ENCODE measurements at regions not wholly inside any gene's neighbourhood (a gene's known extent, or its start where the extent isn't known, plus 50 kb on each side); places are given as distances from the start of the nearest gene placed in this dataset.
"Not testable (repeated sequence)": the region's sequence is repeated elsewhere in the genome, so short reads cannot be mapped to it uniquely, and the experiment has no call there.

DNA sequence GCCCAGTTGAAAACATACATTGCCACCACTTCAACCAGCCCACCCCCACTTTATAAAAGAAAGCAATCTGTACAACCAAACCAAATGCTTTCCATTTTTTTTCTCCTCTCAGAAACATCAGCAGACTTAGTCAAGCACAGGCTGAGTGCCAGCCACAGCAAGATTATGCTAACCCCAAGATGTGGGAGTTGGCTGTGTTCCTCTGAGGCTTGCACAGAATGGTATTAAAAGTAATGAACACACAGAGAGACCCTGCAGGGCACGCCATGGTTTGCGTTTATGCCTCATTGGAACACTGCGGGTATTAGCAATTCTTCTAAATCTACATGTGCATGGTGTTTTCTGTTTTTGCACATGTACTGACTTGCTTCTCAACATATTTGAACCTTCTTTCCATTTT lies 419.9 kb upstream of the GRAMD2B start:
- Mint-ChIP-seq H3K36me3 (no peaks in the 10 kb centered on the region), H3K27ac (no peak overlapping the region), H3K9me3 (peaks cover 4 to 8% of the 10 kb centered on the region in 2 donors), H3K4me3 (no peak overlapping the region), H3K4me1 (no peaks in the 10 kb centered on the region), H3K27me3 (ENCODE audit: low read depth in 2 of 2) (no peaks in the 10 kb centered on the region)
- TF ChIP-seq, protein P1, sequence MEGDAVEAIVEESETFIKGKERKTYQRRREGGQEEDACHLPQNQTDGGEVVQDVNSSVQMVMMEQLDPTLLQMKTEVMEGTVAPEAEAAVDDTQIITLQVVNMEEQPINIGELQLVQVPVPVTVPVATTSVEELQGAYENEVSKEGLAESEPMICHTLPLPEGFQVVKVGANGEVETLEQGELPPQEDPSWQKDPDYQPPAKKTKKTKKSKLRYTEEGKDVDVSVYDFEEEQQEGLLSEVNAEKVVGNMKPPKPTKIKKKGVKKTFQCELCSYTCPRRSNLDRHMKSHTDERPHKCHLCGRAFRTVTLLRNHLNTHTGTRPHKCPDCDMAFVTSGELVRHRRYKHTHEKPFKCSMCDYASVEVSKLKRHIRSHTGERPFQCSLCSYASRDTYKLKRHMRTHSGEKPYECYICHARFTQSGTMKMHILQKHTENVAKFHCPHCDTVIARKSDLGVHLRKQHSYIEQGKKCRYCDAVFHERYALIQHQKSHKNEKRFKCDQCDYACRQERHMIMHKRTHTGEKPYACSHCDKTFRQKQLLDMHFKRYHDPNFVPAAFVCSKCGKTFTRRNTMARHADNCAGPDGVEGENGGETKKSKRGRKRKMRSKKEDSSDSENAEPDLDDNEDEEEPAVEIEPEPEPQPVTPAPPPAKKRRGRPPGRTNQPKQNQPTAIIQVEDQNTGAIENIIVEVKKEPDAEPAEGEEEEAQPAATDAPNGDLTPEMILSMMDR (IDR thresholded peaks at IDR 0.05) = no peak
- 93% methylated on average over 3 of the region's 3 CpGs for WGBS (ENCODE audit: insufficient coverage)
- H3K4me3 ChIP-seq (ENCODE audit: low read length) = no peak overlapping the region
- DNase-seq (no peak), ATAC-seq (no peak)
- no peaks in the 10 kb centered on the region for H3K4me1 ChIP-seq (ENCODE audit: control insufficient read depth, insufficient read depth, low read length)
- no peak overlapping the region for H3K27ac ChIP-seq (ENCODE audit: low read length)
- H3K27me3 ChIP-seq (ENCODE audit: control insufficient read depth, insufficient read depth, low read length) = no peaks in the 10 kb centered on the region
- intact Hi-C loops (cut with micrococcal nuclease) = no loop called here
- H3K36me3 ChIP-seq (ENCODE audit: control insufficient read depth, insufficient read depth, low read length) = no peaks in the 10 kb centered on the region
- no peaks in the 10 kb centered on the region for H3K9me3 ChIP-seq (ENCODE audit: control insufficient read depth, insufficient read depth, low read length)

DNA sequence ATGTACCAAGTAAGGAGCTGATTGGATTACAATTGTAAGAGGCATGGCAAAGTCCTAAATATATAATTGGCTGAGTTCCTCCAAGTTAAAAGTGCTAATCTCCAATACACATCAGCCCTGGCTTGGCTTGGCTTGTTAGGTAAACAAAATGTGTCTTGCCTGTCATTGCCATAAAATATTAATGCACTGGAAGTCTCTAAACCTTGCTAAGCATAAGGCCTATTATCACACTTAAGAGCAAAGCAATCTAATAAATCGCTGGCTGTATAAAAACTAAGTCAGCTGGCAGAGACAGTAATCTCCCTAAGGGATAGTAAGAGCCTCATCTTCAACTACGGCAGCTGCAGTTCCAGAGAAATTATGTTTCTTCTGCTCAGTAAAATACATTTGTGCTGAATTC lies 418.6 kb upstream of the GRAMD2B start:
- TF ChIP-seq, protein P1 (IDR thresholded peaks at IDR 0.05) = no peak
- intact Hi-C loops (cut with micrococcal nuclease) = no loop called here
- H3K9me3 ChIP-seq (ENCODE audit: control insufficient read depth, insufficient read depth, low read length) = peaks cover 2% of the 10 kb centered on the region
- Mint-ChIP-seq H3K4me3 (no peak overlapping the region), H3K4me1 (no peaks in the 10 kb centered on the region), H3K27me3 (ENCODE audit: low read depth in 2 of 2) (no peaks in the 10 kb centered on the region), H3K9me3 (peaks cover 7 to 10% of the 10 kb centered on the region in 2 donors), H3K36me3 (no peaks in the 10 kb centered on the region), H3K27ac (no peak overlapping the region)
- H3K27me3 ChIP-seq (ENCODE audit: control insufficient read depth, insufficient read depth, low read length) = no peaks in the 10 kb centered on the region
- no peak overlapping the region for H3K27ac ChIP-seq (ENCODE audit: low read length)
- no peak overlapping the region for H3K4me3 ChIP-seq (ENCODE audit: low read length)
- 83% methylated on average over 2 of the region's 2 CpGs for WGBS (ENCODE audit: insufficient coverage)
- H3K4me1 ChIP-seq (ENCODE audit: control insufficient read depth, insufficient read depth, low read length) = no peaks in the 10 kb centered on the region
- no peak for ATAC-seq
- no peaks in the 10 kb centered on the region for H3K36me3 ChIP-seq (ENCODE audit: control insufficient read depth, insufficient read depth, low read length)
- DNase-seq = no peak

DNA sequence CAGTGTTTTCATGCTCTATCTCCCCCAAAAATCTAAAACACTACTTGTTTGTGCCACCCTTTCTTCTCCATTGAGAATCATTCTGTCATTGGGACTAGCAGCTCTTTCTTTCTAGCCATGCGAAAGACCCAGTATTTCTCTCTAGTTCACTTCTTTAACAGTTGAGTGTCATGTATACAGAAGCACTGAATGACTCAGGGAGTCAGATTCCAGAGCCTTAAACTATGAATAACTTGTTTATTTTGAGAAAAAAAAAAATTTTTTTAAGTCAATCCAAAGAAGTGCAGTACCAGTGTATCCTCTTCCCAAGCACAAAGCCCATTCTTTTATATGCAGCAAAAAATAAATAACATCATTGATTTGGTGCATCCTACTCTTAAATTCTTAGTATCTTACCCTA lies 415.4 kb upstream of the GRAMD2B start:
- H3K27ac ChIP-seq (ENCODE audit: low read length) = no peak overlapping the region
- no peaks in the 10 kb centered on the region for H3K27me3 ChIP-seq (ENCODE audit: control insufficient read depth, insufficient read depth, low read length)
- H3K36me3 Mint-ChIP-seq = no peaks in the 10 kb centered on the region
- H3K9me3 Mint-ChIP-seq = peaks cover 9 to 14% of the 10 kb centered on the region in 2 donors
- H3K4me1 ChIP-seq (ENCODE audit: control insufficient read depth, insufficient read depth, low read length) = no peaks in the 10 kb centered on the region
- H3K9me3 ChIP-seq (ENCODE audit: control insufficient read depth, insufficient read depth, low read length) = peaks cover 2% of the 10 kb centered on the region
- H3K4me3 ChIP-seq (ENCODE audit: low read length) = no peak overlapping the region
- H3K4me1 Mint-ChIP-seq = no peaks in the 10 kb centered on the region
- no peaks in the 10 kb centered on the region for H3K27me3 Mint-ChIP-seq (ENCODE audit: low read depth in 2 of 2)
- no peak overlapping the region for H3K27ac Mint-ChIP-seq
- 100% methylated on average over 1 of the region's 1 CpG for WGBS (ENCODE audit: insufficient coverage)
- intact Hi-C loops (cut with micrococcal nuclease) = no loop called here
- ATAC-seq = no peak
- no peak for DNase-seq
- no peak overlapping the region for H3K4me3 Mint-ChIP-seq
- no peaks in the 10 kb centered on the region for H3K36me3 ChIP-seq (ENCODE audit: control insufficient read depth, insufficient read depth, low read length)
- TF ChIP-seq, protein P1 (IDR thresholded peaks at IDR 0.05) = no peak

DNA sequence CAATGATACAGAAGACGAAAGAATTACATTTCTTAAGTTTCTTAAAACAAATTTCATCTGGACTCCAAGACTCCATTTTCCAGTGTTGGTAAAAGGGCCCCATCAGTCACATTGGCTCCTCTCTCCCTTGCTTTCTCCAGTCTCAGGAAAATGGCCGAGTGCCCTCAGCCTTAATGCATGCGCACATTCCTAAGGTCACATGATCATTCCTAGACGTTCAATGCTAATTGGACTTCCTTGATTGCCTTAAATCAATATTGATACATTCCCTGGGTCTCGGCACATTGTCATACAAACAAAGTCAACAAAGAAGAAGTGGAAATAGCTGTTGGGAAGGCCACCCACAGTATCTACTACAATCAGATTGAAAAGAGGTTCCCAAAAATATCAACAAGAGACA lies 413.6 kb upstream of the GRAMD2B start:
- no peak overlapping the region for H3K27ac Mint-ChIP-seq
- WGBS (ENCODE audit: insufficient coverage) = 89% methylated on average over 5 of the region's 5 CpGs

DNA sequence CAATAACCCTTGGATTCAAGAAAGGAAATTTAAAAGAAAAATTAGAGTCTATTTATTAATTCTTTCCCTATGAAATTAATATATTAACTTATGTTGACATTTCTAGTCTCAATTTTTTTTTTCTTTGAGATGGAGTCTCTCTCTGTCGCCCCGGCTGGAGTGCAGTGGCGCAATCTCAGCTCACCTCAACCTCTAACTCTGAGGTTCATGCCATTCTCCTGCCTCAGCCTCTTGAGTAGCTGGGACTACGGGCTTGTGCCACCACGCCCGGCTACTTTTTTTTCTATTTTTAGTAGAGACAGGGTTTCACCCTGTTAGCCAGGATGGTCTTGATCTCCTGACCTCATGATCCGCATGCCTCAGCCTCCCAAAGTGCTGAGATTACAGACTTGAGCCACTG lies 411.7 kb upstream of the GRAMD2B start:
- H3K4me1 ChIP-seq (ENCODE audit: control insufficient read depth, insufficient read depth, low read length); H3K36me3 Mint-ChIP-seq; H3K4me1 Mint-ChIP-seq; H3K36me3 ChIP-seq (ENCODE audit: control insufficient read depth, insufficient read depth, low read length); ATAC-seq; H3K9me3 ChIP-seq (ENCODE audit: control insufficient read depth, insufficient read depth, low read length); H3K4me3 ChIP-seq (ENCODE audit: low read length); H3K27ac Mint-ChIP-seq; H3K27me3 ChIP-seq (ENCODE audit: control insufficient read depth, insufficient read depth, low read length); intact Hi-C loops (cut with micrococcal nuclease); H3K4me3 Mint-ChIP-seq; DNase-seq; H3K27ac ChIP-seq (ENCODE audit: low read length); H3K27me3 Mint-ChIP-seq (ENCODE audit: low read depth in 2 of 2): not testable (repeated sequence)
- H3K9me3 Mint-ChIP-seq = peaks cover 17 to 22% of the 10 kb centered on the region in 2 donors
- 90% methylated on average over 7 of the region's 7 CpGs for WGBS (ENCODE audit: insufficient coverage)

More for the DNA sequence above, 413.6 kb upstream of the GRAMD2B start:
- TF ChIP-seq, protein P1 (IDR thresholded peaks at IDR 0.05) = no peak
- Histone ChIP-seq H3K4me3 (ENCODE audit: low read length) (no peak overlapping the region), H3K4me1 (ENCODE audit: control insufficient read depth, insufficient read depth, low read length) (no peaks in the 10 kb centered on the region), H3K27ac (ENCODE audit: low read length) (no peak overlapping the region), H3K9me3 (ENCODE audit: control insufficient read depth, insufficient read depth, low read length) (peaks cover 2% of the 10 kb centered on the region), H3K36me3 (ENCODE audit: control insufficient read depth, insufficient read depth, low read length) (no peaks in the 10 kb centered on the region), H3K27me3 (ENCODE audit: control insufficient read depth, insufficient read depth, low read length) (no peaks in the 10 kb centered on the region)
- peaks cover 15 to 19% of the 10 kb centered on the region in 2 donors for H3K9me3 Mint-ChIP-seq
- H3K27me3 Mint-ChIP-seq (ENCODE audit: low read depth in 2 of 2) = no peaks in the 10 kb centered on the region
- H3K4me1 Mint-ChIP-seq = no peaks in the 10 kb centered on the region
- intact Hi-C loops (cut with micrococcal nuclease) = no loop called here
- H3K36me3 Mint-ChIP-seq = no peaks in the 10 kb centered on the region
- H3K4me3 Mint-ChIP-seq = no peak overlapping the region
- ATAC-seq (no peak), DNase-seq (no peak)

All from natural killer cell (primary cell).